GM12891 (cell line): ENCODE measurements at regions not wholly inside any gene's neighbourhood (a gene's known extent, or its start where the extent isn't known, plus 50 kb on each side); places are given as distances from the start of the nearest gene placed in this dataset.

ENCODE experiments used
- DNase-seq: peaks from one replicate; pipeline ENCODE4 v3.0.0; 2011; ENCODE audit warnings: low spot score; ENCODE audit not compliant: insufficient read length
- FAIRE-seq: peaks from 2 replicates; lab custom pipeline; 2011; peaks lifted over from hg19 to GRCh38; lab: Jason Lieb, UNC
- PAX5 ChIP-seq: IDR thresholded peaks from 2 replicates; pipeline ENCODE4 v1.6.1; 2011; ENCODE audit warnings: low read length, moderate library complexity, mild to moderate bottlenecking; ENCODE audit not compliant: insufficient read depth, severe bottlenecking
- POLR2A ChIP-seq: IDR thresholded peaks from 2 replicates; pipeline ENCODE4 v1.6.1; 2011; ENCODE audit warnings: low read depth, low read length, control low read depth
- POLR2AphosphoS5 ChIP-seq: IDR thresholded peaks from 2 replicates; pipeline ENCODE4 v1.6.1; 2011; ENCODE audit warnings: low read depth, low read length, control low read depth
- POU2F2 ChIP-seq: IDR thresholded peaks from 2 replicates; pipeline ENCODE4 v1.6.1; 2011; ENCODE audit warnings: low read depth, mild to moderate bottlenecking, control low read depth, low read length, moderate library complexity
- SPI1 ChIP-seq: IDR thresholded peaks from 2 replicates; pipeline ENCODE4 v1.6.1; 2011; ENCODE audit warnings: low read depth, low read length, control low read depth
- TAF1 ChIP-seq: IDR thresholded peaks from 2 replicates; pipeline ENCODE4 v1.6.1; 2011; ENCODE audit warnings: low read depth, low read length, control low read depth

- no peak for FAIRE-seq
- TF ChIP-seq PAX5, result no peak
- no peak for TF ChIP-seq SPI1
- no peak for TF ChIP-seq POU2F2
- TF ChIP-seq TAF1, result no peak
- TF ChIP-seq POLR2A, result no peak
- TF ChIP-seq POLR2AphosphoS5, result no peak
- DNase-seq, result no peak
These were observed 242.1 kb upstream of the SGK1 start for GRCh38 chr6:134560019-134560418.

GRCh38 chr6:134557509-134557908 lies 239.6 kb upstream of the SGK1 start:
- TF ChIP-seq PAX5, result no peak
- no peak for TF ChIP-seq POLR2AphosphoS5
- no peak for TF ChIP-seq POU2F2
- TF ChIP-seq SPI1, result no peak
- TF ChIP-seq POLR2A, result no peak
- no peak for FAIRE-seq

GRCh38 chr6:134555672-134556071 lies 237.8 kb upstream of the SGK1 start:
- FAIRE-seq (no peak), DNase-seq (no peak)
- TF ChIP-seq TAF1 (no peak), PAX5 (no peak), SPI1 (no peak), POU2F2 (no peak), POLR2A (no peak)

More at GRCh38 chr6:134557509-134557908, 239.6 kb upstream of the SGK1 start:
- no peak for DNase-seq

- no peak for FAIRE-seq
- DNase-seq, result no peak
- no peak for TF ChIP-seq TAF1
These were observed 236.0 kb upstream of the SGK1 start for GRCh38 chr6:134553936-134554335.

- FAIRE-seq, result no peak
- TF ChIP-seq POU2F2 (no peak), SPI1 (no peak), PAX5 (no peak), TAF1 (no peak), POLR2AphosphoS5 (no peak), POLR2A (no peak)
- no peak for DNase-seq
These were observed 233.5 kb upstream of the SGK1 start for GRCh38 chr6:134551245-134551960.

GRCh38 chr6:134550604-134551003 lies 232.7 kb upstream of the SGK1 start:
- no peak for TF ChIP-seq PAX5
- TF ChIP-seq POLR2AphosphoS5, result no peak
- TF ChIP-seq POU2F2, result no peak
- no peak for TF ChIP-seq POLR2A
- TF ChIP-seq TAF1, result no peak
- TF ChIP-seq SPI1, result no peak
- FAIRE-seq, result no peak
- no peak for DNase-seq

GRCh38 chr6:134549854-134550253 lies 231.9 kb upstream of the SGK1 start:
- no peak for DNase-seq
- FAIRE-seq, result no peak
- TF ChIP-seq POLR2A (no peak), POU2F2 (no peak), SPI1 (no peak), POLR2AphosphoS5 (no peak), PAX5 (no peak), TAF1 (no peak)

DNA sequence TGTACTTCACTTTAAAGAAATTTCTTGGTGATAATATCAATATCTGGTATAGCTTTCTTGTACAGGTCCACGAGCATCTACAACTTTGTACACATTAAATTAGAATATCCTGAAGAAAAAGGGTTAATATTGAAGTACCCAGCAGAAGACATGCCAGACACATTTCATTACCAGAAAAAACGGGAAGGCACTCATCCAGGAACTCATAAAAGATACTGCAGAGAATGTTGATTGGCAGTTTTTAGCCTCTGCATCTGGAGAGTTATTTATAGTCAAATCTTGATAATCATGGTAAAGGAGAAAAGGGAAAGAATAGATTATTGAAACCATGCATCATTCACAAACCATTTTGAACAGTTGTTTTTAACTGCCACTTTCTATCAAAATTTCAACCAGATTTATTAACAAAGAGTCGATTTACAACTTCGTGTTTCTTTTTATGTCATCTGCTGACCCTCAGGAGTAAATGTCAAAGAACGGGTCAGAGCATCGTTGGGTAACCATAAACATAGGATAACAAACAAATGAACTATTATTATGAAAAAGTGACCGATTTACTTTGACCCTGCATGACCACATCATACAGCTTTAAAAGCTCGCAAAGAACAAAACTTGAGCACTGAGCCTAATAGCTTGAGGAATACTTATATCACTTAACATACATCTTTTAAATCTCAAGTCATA lies 229.2 kb upstream of the SGK1 start:
- FAIRE-seq (no peak), DNase-seq (no peak)
- TF ChIP-seq POLR2A (no peak), SPI1 (no peak), TAF1 (no peak), PAX5 (no peak), POU2F2 (no peak), POLR2AphosphoS5 (no peak)

DNA sequence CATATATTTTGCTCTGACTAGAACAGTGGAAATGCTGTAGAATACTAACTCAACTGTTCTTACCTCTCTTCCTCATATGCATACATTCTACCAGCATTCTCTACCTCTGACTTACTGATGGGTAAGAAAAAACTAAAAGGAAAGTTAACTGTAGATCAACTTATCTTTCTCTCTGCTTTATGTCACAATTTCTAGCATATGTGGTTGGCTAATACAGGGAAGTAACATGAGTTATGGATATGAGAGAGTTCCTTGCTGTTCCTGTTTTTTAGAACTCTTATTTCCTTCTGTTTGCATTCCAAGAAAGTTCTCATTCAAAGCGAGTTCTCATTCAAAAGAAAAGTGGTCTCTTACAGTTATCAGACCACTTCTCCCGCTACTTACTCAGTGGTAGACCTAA lies 226.8 kb upstream of the SGK1 start:
- FAIRE-seq (no peak), DNase-seq (no peak)
- TF ChIP-seq POLR2A (no peak), TAF1 (no peak), SPI1 (no peak), PAX5 (no peak), POLR2AphosphoS5 (no peak), POU2F2 (no peak)

GRCh38 chr6:134543128-134543527 lies 225.2 kb upstream of the SGK1 start:
- DNase-seq, result no peak
- no peak for FAIRE-seq
- TF ChIP-seq SPI1 (no peak), PAX5 (no peak), TAF1 (no peak), POU2F2 (no peak)

DNA sequence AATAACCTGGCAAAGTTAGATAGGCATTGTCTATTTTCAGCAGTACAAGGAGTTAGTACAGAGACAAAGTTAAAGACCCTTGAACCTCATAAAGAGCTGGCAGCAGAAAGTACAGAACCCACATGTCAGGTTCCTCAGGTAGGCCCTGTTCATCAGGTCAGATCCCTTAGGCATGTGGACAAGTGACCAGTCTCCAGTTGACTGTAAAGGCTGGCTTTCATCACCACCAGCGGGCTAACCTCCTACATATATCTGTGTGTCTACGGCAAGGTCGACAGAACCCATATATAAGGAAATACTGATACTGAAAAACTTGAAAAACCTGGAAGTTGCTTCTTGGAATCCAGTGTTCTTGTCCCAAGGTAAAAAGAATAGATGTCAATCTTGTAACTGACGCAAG lies 223.1 kb upstream of the SGK1 start:
- TF ChIP-seq POLR2A, result no peak
- no peak for TF ChIP-seq PAX5
- TF ChIP-seq POLR2AphosphoS5, result no peak
- TF ChIP-seq SPI1, result no peak
- no peak for TF ChIP-seq TAF1
- no peak for TF ChIP-seq POU2F2
- FAIRE-seq, result no peak

More for the DNA sequence above, 223.1 kb upstream of the SGK1 start:
- no peak for DNase-seq
